CD4-positive, alpha-beta T cell treated with Interleukin-17A for 1 hour (primary cell): ENCODE measurements at regions not wholly inside any gene's neighbourhood (a gene's known extent, or its start where the extent isn't known, plus 50 kb on each side); places are given as distances from the start of the nearest gene placed in this dataset.

Experiments used
- DNase-seq: peaks from one replicate; pipeline ENCODE4 v3.0.0-alpha.2; 2020

GRCh38 chr9:18159254-18159653, 314.7 kb upstream of the ADAMTSL1 start:
- DNase-seq: no peak

- DNase-seq: no peak
These were observed 310.8 kb upstream of the ADAMTSL1 start for GRCh38 chr9:18163146-18163545.

- no peak for DNase-seq
These were observed 306.2 kb upstream of the ADAMTSL1 start for GRCh38 chr9:18167733-18168132.

GRCh38 chr9:18173923-18174322, 300.0 kb upstream of the ADAMTSL1 start:
- DNase-seq: no peak

- DNase-seq: no peak
These were observed 291.3 kb upstream of the ADAMTSL1 start for GRCh38 chr9:18182636-18183035.

- DNase-seq: no peak
These were observed 290.0 kb upstream of the ADAMTSL1 start for GRCh38 chr9:18183974-18184373.

- no peak for DNase-seq
These were observed 289.6 kb upstream of the ADAMTSL1 start for GRCh38 chr9:18184401-18184800.

- no peak for DNase-seq
These were observed 288.8 kb upstream of the ADAMTSL1 start for GRCh38 chr9:18185196-18185595.

GRCh38 chr9:18188971-18189370, 285.0 kb upstream of the ADAMTSL1 start:
- no peak for DNase-seq

- DNase-seq: no peak
These were observed 283.9 kb upstream of the ADAMTSL1 start for GRCh38 chr9:18189871-18190670.

- no peak for DNase-seq
These were observed 283.1 kb upstream of the ADAMTSL1 start for GRCh38 chr9:18190671-18191374.

- DNase-seq: no peak
These were observed 279.6 kb upstream of the ADAMTSL1 start for GRCh38 chr9:18194316-18194715.

GRCh38 chr9:18195223-18195622, 278.7 kb upstream of the ADAMTSL1 start:
- no peak for DNase-seq

GRCh38 chr9:18202924-18203323, 271.0 kb upstream of the ADAMTSL1 start:
- DNase-seq: no peak

GRCh38 chr9:18207735-18208134, 266.2 kb upstream of the ADAMTSL1 start:
- no peak for DNase-seq

GRCh38 chr9:18208166-18209059, 265.5 kb upstream of the ADAMTSL1 start:
- no peak for DNase-seq

- no peak for DNase-seq
These were observed 258.3 kb upstream of the ADAMTSL1 start for GRCh38 chr9:18215626-18216025.

- no peak for DNase-seq
These were observed 257.6 kb upstream of the ADAMTSL1 start for GRCh38 chr9:18216376-18216775.

- no peak for DNase-seq
These were observed 245.9 kb upstream of the ADAMTSL1 start for GRCh38 chr9:18228101-18228500.

- no peak for DNase-seq
These were observed 243.8 kb upstream of the ADAMTSL1 start for GRCh38 chr9:18229992-18230676.

- DNase-seq: no peak
These were observed 240.6 kb upstream of the ADAMTSL1 start for GRCh38 chr9:18233311-18233710.

- DNase-seq: no peak
These were observed 240.0 kb upstream of the ADAMTSL1 start for GRCh38 chr9:18233776-18234445.
